HAP-1 (cell line): ENCODE measurements at regions not wholly inside any gene's neighbourhood (a gene's known extent, or its start where the extent isn't known, plus 50 kb on each side); places are given as distances from the start of the nearest gene placed in this dataset.

Source experiments
- DNase-seq, 2 experiments: peaks; one replicate each; pipeline ENCODE4 v3.0.0-alpha.2; 2016 to 2020; ENCODE audit warnings: low spot score in 2 of 2
- H3K27me3 ChIP-seq: fragments of 250-450 bp; sonication (Bioruptor Pico); 2 replicates; pipeline ENCODE4 v1.5.1; 2020; ENCODE audit warnings: low read depth, mild to moderate bottlenecking, moderate library complexity
- H3K36me3 ChIP-seq: fragments of 250-450 bp; sonication (Bioruptor Pico); replicated peaks from 2 replicates; pipeline ENCODE4 v1.5.1; 2020; ENCODE audit warnings: mild to moderate bottlenecking
- H3K4me1 ChIP-seq: fragments of 250-450 bp; sonication (Bioruptor Pico); 2 replicates; pipeline ENCODE4 v1.5.1; 2020; ENCODE audit warnings: mild to moderate bottlenecking
- H3K4me3 ChIP-seq: fragments of 250-450 bp; sonication (Bioruptor Pico); 2 replicates; pipeline ENCODE4 v1.5.1; 2020; ENCODE audit warnings: mild to moderate bottlenecking, moderate library complexity
- H3K9me3 ChIP-seq: fragments of 250-450 bp; sonication (Bioruptor Pico); 2 replicates; pipeline ENCODE4 v1.5.1; 2020; ENCODE audit warnings: mild to moderate bottlenecking, moderate library complexity
- in situ Hi-C: fragments of 300-500 bp; cut with MboI; formaldehyde crosslinking; loops from 3 replicates; pipeline ENCODE4 v1.14.3; 2020; ENCODE audit warnings: low sequenced_read_pairs, inconsistent platforms, mixed read lengths

DNA sequence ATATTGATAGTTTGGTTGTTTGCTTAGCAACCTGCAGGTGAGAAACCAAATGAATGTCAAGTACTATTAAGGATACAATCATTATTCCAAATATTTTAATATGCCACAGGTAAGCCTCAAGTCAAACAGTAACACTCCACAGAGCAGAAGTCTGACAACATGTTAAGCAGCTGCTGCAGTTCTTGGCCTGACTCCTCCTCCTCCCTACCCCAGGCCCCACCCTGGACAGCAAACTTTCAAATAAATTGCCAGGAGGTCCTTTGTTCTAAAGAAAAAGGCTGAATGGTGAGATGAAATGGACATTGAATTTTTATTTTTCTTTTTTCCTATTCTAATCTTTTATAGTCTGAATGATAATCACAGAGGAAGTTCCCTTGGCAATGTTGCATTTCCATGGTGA is 260.0 kb upstream of the POU2AF2 start:
- in situ Hi-C loops, result no loop called here
- H3K27me3 ChIP-seq, result no peaks in the 10 kb centered on the region
- H3K9me3 ChIP-seq, result no peaks in the 10 kb centered on the region
- no peaks in the 10 kb centered on the region for H3K36me3 ChIP-seq
- H3K4me1 ChIP-seq, result no peaks in the 10 kb centered on the region
- DNase-seq, result no peak
- no peak overlapping the region for H3K4me3 ChIP-seq

DNA sequence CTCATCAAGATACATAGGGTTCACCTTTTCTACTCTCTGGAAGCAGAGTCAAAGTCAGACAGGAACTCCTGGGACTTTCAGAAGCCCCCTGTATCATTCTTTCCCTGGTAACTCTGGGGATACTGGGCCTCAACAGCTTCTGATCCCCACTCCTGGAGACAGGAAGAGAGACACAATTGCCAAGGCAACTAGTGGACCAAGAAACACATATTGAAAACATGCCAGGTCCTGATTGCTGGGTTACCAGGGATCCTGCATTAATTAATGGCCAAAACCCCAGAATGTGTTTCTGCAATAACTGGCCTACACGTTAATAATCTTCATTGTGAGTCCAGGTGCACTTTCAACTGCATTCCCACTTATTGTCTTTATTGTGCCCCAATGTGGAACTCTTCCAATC is 260.8 kb upstream of the POU2AF2 start:
- Histone ChIP-seq H3K4me3 (no peak overlapping the region), H3K36me3 (no peaks in the 10 kb centered on the region), H3K27me3 (no peaks in the 10 kb centered on the region), H3K4me1 (no peaks in the 10 kb centered on the region), H3K9me3 (no peaks in the 10 kb centered on the region)
- in situ Hi-C loops, result no loop called here
- DNase-seq, result no peak

DNA sequence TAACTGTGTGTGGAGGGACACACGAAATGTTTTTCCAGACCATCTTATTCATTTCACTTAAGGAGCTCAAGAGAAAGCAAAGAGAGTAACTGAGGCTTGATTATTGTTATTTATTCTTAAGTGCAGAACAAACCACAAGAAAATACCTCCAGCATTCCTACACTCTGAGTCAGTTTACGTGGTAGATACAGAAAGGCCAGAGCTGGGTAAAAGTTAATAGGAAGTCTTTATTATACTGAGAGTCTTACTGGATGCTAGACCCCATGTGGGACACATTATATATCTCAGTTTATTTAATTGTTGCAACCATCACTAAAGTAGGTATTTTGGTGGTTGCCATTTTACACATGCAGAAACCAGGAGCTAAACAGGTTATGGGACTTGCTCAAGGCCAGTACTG is 261.4 kb upstream of the POU2AF2 start:
- Histone ChIP-seq H3K36me3 (no peaks in the 10 kb centered on the region), H3K4me3 (no peak overlapping the region), H3K9me3 (no peaks in the 10 kb centered on the region), H3K27me3 (no peaks in the 10 kb centered on the region), H3K4me1 (no peaks in the 10 kb centered on the region)
- DNase-seq, result no peak
- in situ Hi-C loops, result no loop called here

GRCh38 chr11:110982214-110982613 is 263.3 kb upstream of the POU2AF2 start:
- H3K36me3 ChIP-seq, result no peaks in the 10 kb centered on the region
- DNase-seq, result no peak
- H3K4me3 ChIP-seq, result no peak overlapping the region
- in situ Hi-C loops, result no loop called here
- no peaks in the 10 kb centered on the region for H3K9me3 ChIP-seq
- no peaks in the 10 kb centered on the region; the same call in 1 of the 2 replicates for H3K4me1 ChIP-seq
- no peaks in the 10 kb centered on the region for H3K27me3 ChIP-seq

GRCh38 chr11:110979696-110980095 is 265.8 kb upstream of the POU2AF2 start:
- Histone ChIP-seq H3K9me3 (no peaks in the 10 kb centered on the region), H3K27me3 (no peaks in the 10 kb centered on the region), H3K4me1 (no peaks in the 10 kb centered on the region; the same call in 1 of the 2 replicates), H3K36me3 (no peaks in the 10 kb centered on the region), H3K4me3 (no peak overlapping the region)
- in situ Hi-C loops, result no loop called here
- no peak for DNase-seq

DNA sequence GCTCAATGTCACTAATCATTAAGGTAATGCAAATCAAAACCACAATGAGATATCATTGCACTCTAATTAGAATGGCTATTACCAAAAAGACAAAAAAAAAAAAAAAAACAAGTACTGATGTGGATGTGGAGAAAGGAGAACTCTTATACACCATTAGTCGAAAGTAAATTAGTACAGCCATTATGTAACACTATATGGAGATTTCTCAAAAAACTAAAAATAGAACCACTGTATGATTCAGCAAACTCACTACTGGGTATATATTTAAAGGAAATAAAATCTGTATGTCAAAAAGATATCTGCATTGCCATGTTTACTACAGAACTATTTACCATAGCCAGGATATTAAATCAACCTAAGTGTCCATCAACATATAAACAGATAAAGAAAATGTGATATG is 265.4 kb upstream of the ARHGAP20 start:
- H3K9me3 ChIP-seq, result no peaks in the 10 kb centered on the region
- no peaks in the 10 kb centered on the region for H3K36me3 ChIP-seq
- in situ Hi-C loops, result no loop called here
- no peak overlapping the region for H3K4me3 ChIP-seq
- no peaks in the 10 kb centered on the region; the same call in 1 of the 2 replicates for H3K4me1 ChIP-seq
- no peaks in the 10 kb centered on the region for H3K27me3 ChIP-seq
- DNase-seq, result no peak

- Histone ChIP-seq H3K27me3 (no peaks in the 10 kb centered on the region), H3K36me3 (no peaks in the 10 kb centered on the region), H3K4me3 (no peak overlapping the region), H3K9me3 (no peaks in the 10 kb centered on the region), H3K4me1 (no peaks in the 10 kb centered on the region; the same call in 1 of the 2 replicates)
- DNase-seq, result no peak
- in situ Hi-C loops, result no loop called here
Measured at GRCh38 chr11:110974731-110975130, 262.5 kb upstream of the ARHGAP20 start.

DNA sequence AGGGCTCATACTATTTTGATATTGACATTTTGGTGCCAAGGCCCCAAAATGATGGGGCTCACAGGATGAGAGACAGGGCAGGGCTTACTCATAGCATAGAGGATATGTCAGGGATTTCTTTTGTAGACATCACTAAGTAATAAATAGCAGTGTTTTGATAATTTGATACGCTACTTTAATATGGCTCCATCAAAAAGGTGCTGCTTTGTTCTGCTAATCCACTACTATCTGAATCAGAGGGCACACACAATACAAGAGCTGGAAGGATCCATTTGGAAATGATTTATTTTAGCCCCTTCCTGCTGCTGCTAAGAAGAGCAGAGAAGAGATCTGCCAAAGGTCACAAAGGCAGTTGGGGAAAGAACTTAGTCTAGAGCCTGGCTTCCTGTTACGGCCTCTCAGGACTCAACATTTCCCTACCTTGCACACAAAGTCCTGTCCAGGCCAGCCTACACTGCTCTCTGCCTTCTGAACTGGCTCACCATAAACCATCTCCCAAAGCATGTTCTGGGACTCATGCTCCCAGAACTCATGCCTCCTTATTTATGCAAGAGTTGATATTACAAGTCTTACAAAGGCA is 261.3 kb upstream of the ARHGAP20 start:
- in situ Hi-C loops, result no loop called here
- no peak for DNase-seq
- H3K36me3 ChIP-seq, result no peaks in the 10 kb centered on the region

DNA sequence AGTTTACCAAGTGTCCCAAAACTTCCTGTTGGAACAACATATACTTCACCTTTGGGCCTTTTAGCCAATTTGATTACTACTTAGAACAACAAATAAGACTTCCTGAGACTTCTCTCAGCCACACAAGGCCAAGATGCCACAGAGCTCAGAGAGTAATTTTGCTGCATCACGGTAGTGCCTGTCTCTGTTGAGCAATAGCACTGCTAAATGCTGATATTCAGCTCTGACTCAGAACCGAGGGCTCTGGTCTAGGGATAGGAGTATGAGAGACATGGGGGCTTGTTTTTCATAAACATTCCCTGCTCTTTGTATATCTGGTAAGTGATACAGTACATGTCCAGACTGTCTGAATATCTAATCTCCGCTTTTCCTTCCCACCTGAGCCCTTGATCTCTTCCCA is 260.4 kb upstream of the ARHGAP20 start:
- no peaks in the 10 kb centered on the region; the same call in 1 of the 2 replicates for H3K4me1 ChIP-seq
- H3K9me3 ChIP-seq, result no peaks in the 10 kb centered on the region
- no peaks in the 10 kb centered on the region for H3K36me3 ChIP-seq
- H3K4me3 ChIP-seq, result no peak overlapping the region
- no peaks in the 10 kb centered on the region for H3K27me3 ChIP-seq
- DNase-seq, result no peak
- in situ Hi-C loops, result no loop called here

More for the DNA sequence above, 261.3 kb upstream of the ARHGAP20 start:
- no peaks in the 10 kb centered on the region for H3K27me3 ChIP-seq
- H3K4me3 ChIP-seq, result no peak overlapping the region
- H3K4me1 ChIP-seq, result no peaks in the 10 kb centered on the region; the same call in 1 of the 2 replicates
- H3K9me3 ChIP-seq, result no peaks in the 10 kb centered on the region

DNA sequence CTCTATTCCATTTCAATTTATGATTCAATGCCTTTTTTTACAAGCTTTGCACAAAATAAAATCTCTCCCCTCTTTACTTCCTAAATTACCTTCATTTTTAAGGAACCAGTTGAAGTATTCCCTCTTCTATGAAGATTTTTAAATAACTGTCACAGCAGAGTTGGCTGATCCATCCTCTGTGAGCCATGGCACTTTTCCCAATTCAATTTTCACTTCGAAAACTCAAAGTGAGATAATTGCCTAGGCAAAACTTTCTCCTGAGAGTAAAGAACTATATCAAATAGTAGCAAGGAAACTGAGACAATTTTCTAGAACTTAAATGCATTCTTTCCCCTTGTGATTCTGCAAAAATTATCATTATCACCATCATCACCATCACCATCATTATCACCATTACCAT is 259.9 kb upstream of the ARHGAP20 start:
- Histone ChIP-seq H3K36me3 (no peaks in the 10 kb centered on the region), H3K4me3 (no peak overlapping the region), H3K27me3 (no peaks in the 10 kb centered on the region), H3K4me1 (no peaks in the 10 kb centered on the region), H3K9me3 (no peaks in the 10 kb centered on the region)
- DNase-seq, result no peak
- in situ Hi-C loops, result no loop called here

- H3K4me1 ChIP-seq, result no peaks in the 10 kb centered on the region
- no peaks in the 10 kb centered on the region for H3K9me3 ChIP-seq
- H3K27me3 ChIP-seq, result no peaks in the 10 kb centered on the region
- in situ Hi-C loops, result no loop called here
- H3K36me3 ChIP-seq, result no peaks in the 10 kb centered on the region
- no peak overlapping the region for H3K4me3 ChIP-seq
- DNase-seq, result no peak
Measured at GRCh38 chr11:110971140-110971539, 258.9 kb upstream of the ARHGAP20 start.

DNA sequence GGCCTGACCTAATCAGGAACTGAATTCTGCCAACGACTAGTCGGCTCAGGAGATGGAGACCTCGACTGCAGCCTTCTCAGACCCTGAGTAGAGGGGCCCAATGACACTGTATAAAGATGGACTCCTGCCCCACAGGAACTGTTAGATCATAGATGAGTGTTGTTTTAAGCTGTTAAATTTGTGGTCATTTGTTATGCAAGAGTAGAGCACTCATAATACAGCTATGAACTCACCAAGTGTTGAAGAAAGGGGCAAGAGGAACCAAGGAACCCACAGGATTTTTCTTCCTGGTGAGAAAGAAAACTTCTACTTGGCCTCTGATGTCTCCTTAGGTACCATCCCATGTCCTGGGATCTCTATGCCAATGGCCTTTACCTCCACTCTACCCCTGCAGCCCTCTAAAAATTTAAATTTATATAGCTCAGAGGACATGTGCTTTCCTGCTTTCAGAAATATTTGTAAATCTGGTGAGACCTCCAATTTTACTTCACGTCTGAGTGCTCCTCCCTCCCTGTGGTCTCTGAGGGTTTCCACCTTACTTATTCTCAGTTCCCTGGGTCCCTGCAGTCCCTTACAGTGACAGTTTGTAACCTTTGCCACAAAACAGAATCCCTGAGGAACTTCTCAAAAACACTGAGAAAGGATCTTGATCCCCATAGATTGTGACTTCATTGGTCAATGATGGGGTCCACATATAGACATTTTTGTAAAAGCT is 256.3 kb upstream of the ARHGAP20 start:
- Histone ChIP-seq H3K4me1 (no peaks in the 10 kb centered on the region), H3K27me3 (no peaks in the 10 kb centered on the region), H3K4me3 (no peak overlapping the region), H3K36me3 (no peaks in the 10 kb centered on the region), H3K9me3 (no peaks in the 10 kb centered on the region)
- in situ Hi-C loops, result no loop called here
- no peak for DNase-seq

DNA sequence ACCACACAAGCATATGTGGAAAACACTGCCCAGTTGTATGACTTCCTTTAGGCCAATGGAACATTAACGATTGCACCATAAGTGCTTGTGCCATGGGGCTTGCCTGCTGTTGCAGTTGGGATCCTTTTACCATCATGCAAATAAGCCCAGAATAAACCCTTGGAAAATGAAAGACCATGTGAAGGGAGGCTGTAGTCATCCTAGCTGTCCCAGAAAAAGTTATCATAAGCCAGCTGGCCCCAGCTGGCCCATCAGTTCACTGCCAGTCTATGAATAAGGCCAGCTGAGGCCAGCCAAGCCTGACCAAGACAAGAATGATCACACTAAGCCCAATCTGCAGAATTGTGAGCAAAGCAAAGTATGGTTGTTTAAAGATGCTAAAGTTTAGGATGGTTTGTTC is 253.9 kb upstream of the ARHGAP20 start:
- no peak for DNase-seq

GRCh38 chr11:110962921-110963320 is 250.7 kb upstream of the ARHGAP20 start:
- DNase-seq, result no peak
- no peaks in the 10 kb centered on the region for H3K4me1 ChIP-seq
- in situ Hi-C loops, result no loop called here
- peaks cover 5% of the 10 kb centered on the region; the same call in 1 of the 2 replicates for H3K27me3 ChIP-seq
- H3K36me3 ChIP-seq, result no peaks in the 10 kb centered on the region
- H3K9me3 ChIP-seq, result no peaks in the 10 kb centered on the region
- H3K4me3 ChIP-seq, result no peak overlapping the region

More for the DNA sequence above, 253.9 kb upstream of the ARHGAP20 start:
- Histone ChIP-seq H3K36me3 (no peaks in the 10 kb centered on the region), H3K27me3 (no peaks in the 10 kb centered on the region), H3K4me1 (no peaks in the 10 kb centered on the region), H3K4me3 (no peak overlapping the region), H3K9me3 (no peaks in the 10 kb centered on the region)
- in situ Hi-C loops, result no loop called here
